Sigmoid colon (tissue), 4 donors: ENCODE measurements at regions not wholly inside any gene's neighbourhood (a gene's known extent, or its start where the extent isn't known, plus 50 kb on each side); places are given as distances from the start of the nearest gene placed in this dataset.

Source experiments
- POLR2A ChIP-seq, 2 donors: fragments of 450-650 bp; IDR thresholded peaks; one replicate each; pipeline ENCODE4 v1.6.1; 2016; ENCODE audit warnings: antibody characterized with exemption in 2 of 2, mild to moderate bottlenecking in 2 of 2, moderate library complexity in 2 of 2
- POLR2AphosphoS5 ChIP-seq, 4 donors: sonication (generic); formaldehyde crosslinking; IDR thresholded peaks; one replicate each; pipeline ENCODE4 v1.6.1; 2017; ENCODE audit warnings: antibody characterized with exemption in 4 of 4

GRCh38 chrY:21039811-21040210 lies 283.9 kb downstream of the RPS4Y2 start:
- TF ChIP-seq POLR2AphosphoS5 (IDR thresholded peaks at IDR 0.05) (no peak), POLR2A (IDR thresholded peaks at IDR 0.05) (no peak)
